ENCODE measurements at regions not wholly inside any gene's neighbourhood (a gene's known extent, or its start where the extent isn't known, plus 50 kb on each side); places are given as distances from the start of the nearest gene placed in this dataset.

GRCh38 chr7:125357676-125358455, 428.2 kb upstream of the POT1 start:
- POLR2A ChIA-PET, result no interaction called here
- 0% methylated on average over 1 of the region's 1 CpG for WGBS (ENCODE audit: insufficient coverage, low coverage, missing lambda C conversion rate)

More at GRCh38 chr7:125357676-125358455, 428.2 kb upstream of the POT1 start:
- no peak overlapping the region for H3K9ac ChIP-seq (ENCODE audit: insufficient read depth in 1 of 2, low read depth in 2 of 2, low read length in 2 of 2)
- intact Hi-C loops (cut with micrococcal nuclease), result no loop called here
- no peaks in the 10 kb centered on the region for H3K9me3 ChIP-seq (replicated peaks; ENCODE audit: control insufficient read depth, insufficient read depth, low read depth, low read length)
- H3K9me1 ChIP-seq (ENCODE audit: control insufficient read depth, insufficient read depth, low read length), result no peaks in the 10 kb centered on the region
- H3K27ac ChIP-seq (ENCODE audit: extremely low read depth, low read depth, low read length), result no peak overlapping the region
- no peaks in the 10 kb centered on the region for H4K20me1 ChIP-seq (replicated peaks; ENCODE audit: control insufficient read depth, insufficient read depth, low read length)
- H3K79me2 ChIP-seq (ENCODE audit: control insufficient read depth, insufficient read depth, low read length), result no peaks in the 10 kb centered on the region
- H2AFZ ChIP-seq (ENCODE audit: low read depth, low read length), result no peak overlapping the region
- in situ Hi-C loops (cut with MboI), result no loop called here
- FAIRE-seq (no peak), ATAC-seq (no peak), DNase-seq (ENCODE audit: extremely low read depth in 1 of 4, low spot score in 3 of 4) (no peak)
- no TSS peak for BruUV-seq (replicated peaks)
- no peaks in the 10 kb centered on the region for H3K36me3 ChIP-seq (ENCODE audit: control insufficient read depth, insufficient read depth, low read length)
- CTCF ChIA-PET (ENCODE audit: low intra/inter-chr PET ratio), result no interaction called here
- H3K4me3 ChIP-seq, result no peak overlapping the region
- TF ChIP-seq ZNF133 (CRISPR knock-in tag; IDR thresholded peaks at IDR 0.05) (no peak), SIN3B (IDR thresholded peaks at IDR 0.05; ENCODE audit: low read depth) (no peak), KLF6 (CRISPR knock-in tag; IDR thresholded peaks at IDR 0.05; ENCODE audit: borderline replicate concordance) (no peak), NFIX (CRISPR knock-in tag; IDR thresholded peaks at IDR 0.05; ENCODE audit: low read depth) (no peak), KLF1 (tag; IDR thresholded peaks at IDR 0.05) (no peak), CREB3L1 (IDR thresholded peaks at IDR 0.05; ENCODE audit: borderline replicate concordance, low read depth) (no peak), RBM39 (optimal IDR thresholded peaks at IDR 0.05; ENCODE audit: low read depth, low read length) (no peak), SAFB2 (IDR thresholded peaks at IDR 0.05; ENCODE audit: borderline replicate concordance, low read depth, low read length, severe bottlenecking) (no peak), MLX (CRISPR knock-in tag; conservative IDR thresholded peaks at IDR 0.05) (no peak), FIP1L1 (IDR thresholded peaks at IDR 0.05; ENCODE audit: low read depth, low read length, poor library complexity, severe bottlenecking) (no peak), ZNF75A (CRISPR knock-in tag; IDR thresholded peaks at IDR 0.05) (no peak), MYNN (IDR thresholded peaks at IDR 0.05) (no peak), MYNN (CRISPR knock-in tag; IDR thresholded peaks at IDR 0.05) (no peak), TAF7 (tag; IDR thresholded peaks at IDR 0.05) (no peak), NCOA6 (IDR thresholded peaks at IDR 0.05) (no peak), RAD21 (CRISPR knock-in tag; conservative IDR thresholded peaks at IDR 0.05 in 1 of 2, IDR thresholded peaks at IDR 0.05 in 1 of 2) (no peak), NCOA2 (IDR thresholded peaks at IDR 0.05; ENCODE audit: partially characterized antibody in 2 of 2) (no peak)
- H3K4me2 ChIP-seq (ENCODE audit: insufficient read depth, low read length), result no peak overlapping the region
- H3K4me1 ChIP-seq (replicated peaks in 1 of 2; ENCODE audit: control insufficient read depth in 2 of 2, insufficient read depth in 2 of 2, low read length in 2 of 2), result no peaks in the 10 kb centered on the region
- no peaks in the 10 kb centered on the region for H3K27me3 ChIP-seq (ENCODE audit: control insufficient read depth in 2 of 2, insufficient read depth in 2 of 2, low read length in 2 of 2)
